ENCODE measurements at regions not wholly inside any gene's neighbourhood (a gene's known extent, or its start where the extent isn't known, plus 50 kb on each side); places are given as distances from the start of the nearest gene placed in this dataset.

- no peak for TF ChIP-seq RXRA (IDR thresholded peaks at IDR 0.05; ENCODE audit: borderline replicate concordance, low read depth)
- TF ChIP-seq POLR2AphosphoS5 (IDR thresholded peaks at IDR 0.05; ENCODE audit: low read depth, low read length) = no peak
- peak; percentile 75 for TF ChIP-seq RAD21 (IDR thresholded peaks at IDR 0.05; ENCODE audit: low read length)
- peak; percentile 88 for TF ChIP-seq CTCF (IDR thresholded peaks at IDR 0.05)
- no peak for TF ChIP-seq TEAD4 (IDR thresholded peaks at IDR 0.05; ENCODE audit: borderline replicate concordance, insufficient read depth)
- TF ChIP-seq USF2 (IDR thresholded peaks at IDR 0.05; ENCODE audit: borderline replicate concordance, low read depth, low read length) = no peak
- TF ChIP-seq RCOR1 (IDR thresholded peaks at IDR 0.05; ENCODE audit: low read length) = no peak
- TF ChIP-seq FOSL2 (IDR thresholded peaks at IDR 0.05; ENCODE audit: borderline replicate concordance, low read depth) = no peak
- TF ChIP-seq EP300 (IDR thresholded peaks at IDR 0.05; ENCODE audit: borderline replicate concordance in 1 of 2, low read depth in 1 of 2, low read length in 1 of 2) = no peak
These were observed 73.3 kb downstream of the OTOR start for GRCh38 chr20:16821211-16822089.

Measured in SK-N-SH (cell line).